Mesenchymal stem cell (in vitro differentiated cells and primary cell): ENCODE measurements at regions not wholly inside any gene's neighbourhood (a gene's known extent, or its start where the extent isn't known, plus 50 kb on each side); places are given as distances from the start of the nearest gene placed in this dataset.

Experiments used
- DNase-seq: peaks from one replicate; pipeline ENCODE4 v3.0.0-alpha.2; 2013
- H2AFZ ChIP-seq: one replicate; pipeline ENCODE4 v1.6.1; 2013; ENCODE audit warnings: low read depth, mild to moderate bottlenecking, control low read depth, inconsistent platforms, low read length, moderate library complexity
- H2AK5ac ChIP-seq: 2 replicates; pipeline ENCODE4 v1.6.1; 2013; ENCODE audit warnings: low read length, moderate library complexity, mild to moderate bottlenecking, inconsistent platforms; ENCODE audit not compliant: severe bottlenecking
- H2BK120ac ChIP-seq: one replicate; pipeline ENCODE4 v1.6.1; 2013; ENCODE audit warnings: low read depth, mild to moderate bottlenecking, inconsistent platforms, low read length, moderate library complexity
- H2BK12ac ChIP-seq, 2 experiments: one replicate each; pipeline ENCODE4 v1.6.1; 2013; ENCODE audit warnings: inconsistent platforms in 2 of 2, low read length in 2 of 2, mild to moderate bottlenecking in 2 of 2, moderate library complexity in 2 of 2, control low read depth in 1 of 2
- H2BK15ac ChIP-seq: one replicate; pipeline ENCODE4 v1.6.1; 2013; ENCODE audit warnings: mild to moderate bottlenecking, low read depth, inconsistent platforms; ENCODE audit not compliant: poor library complexity, severe bottlenecking
- H2BK5ac ChIP-seq: 2 replicates; pipeline ENCODE4 v1.6.1; 2013; ENCODE audit warnings: low read depth, mild to moderate bottlenecking, low read length, control low read depth, inconsistent platforms; ENCODE audit not compliant: poor library complexity, severe bottlenecking
- H3K14ac ChIP-seq, 2 experiments: one replicate each; pipeline ENCODE4 v1.6.1; 2013; ENCODE audit warnings: inconsistent platforms in 2 of 2, low read length in 2 of 2, control low read depth in 1 of 2, mild to moderate bottlenecking in 1 of 2, moderate library complexity in 1 of 2
- H3K18ac ChIP-seq, 2 experiments: one replicate each; pipeline ENCODE4 v1.6.1; 2013; ENCODE audit warnings: inconsistent platforms in 2 of 2, low read length in 2 of 2, control low read depth in 1 of 2, low read depth in 1 of 2, mild to moderate bottlenecking in 1 of 2
- H3K23ac ChIP-seq, 2 experiments: one replicate each; pipeline ENCODE4 v1.6.1; 2013; ENCODE audit warnings: inconsistent platforms in 2 of 2, low read length in 2 of 2, mild to moderate bottlenecking in 2 of 2, moderate library complexity in 2 of 2, control low read depth in 1 of 2
- H3K27ac ChIP-seq: 2 replicates; pipeline ENCODE4 v1.5.1; 2013; ENCODE audit warnings: mild to moderate bottlenecking, moderate library complexity, low read length, control low read depth, inconsistent platforms; ENCODE audit not compliant: poor library complexity, severe bottlenecking
- H3K27me3 ChIP-seq, 2 experiments: 2 replicates each; pipeline versions ENCODE4 v1.6.1 to v1.7.0; 2013; ENCODE audit warnings: low read length in 2 of 2, mild to moderate bottlenecking in 2 of 2, moderate library complexity in 2 of 2, control low read depth in 1 of 2, inconsistent platforms in 1 of 2; ENCODE audit not compliant: control insufficient read depth in 1 of 2, insufficient read depth in 1 of 2
- H3K36me3 ChIP-seq, 2 experiments: 2 replicates each; pipeline versions ENCODE4 v1.6.1 to v1.7.0; 2013; ENCODE audit warnings: low read length in 2 of 2, control low read depth in 1 of 2, inconsistent platforms in 1 of 2, low read depth in 1 of 2, mild to moderate bottlenecking in 1 of 2; ENCODE audit not compliant: insufficient read depth in 2 of 2, control insufficient read depth in 1 of 2
- H3K4ac ChIP-seq, 2 experiments: one replicate each; pipeline ENCODE4 v1.6.1; 2013; ENCODE audit warnings: inconsistent platforms in 2 of 2, low read length in 2 of 2, mild to moderate bottlenecking in 2 of 2, moderate library complexity in 2 of 2, control low read depth in 1 of 2, low read depth in 1 of 2
- H3K4me1 ChIP-seq: 2 replicates; pipeline ENCODE4 v1.6.1; 2013; ENCODE audit warnings: low read depth, low read length, control low read depth; ENCODE audit not compliant: control insufficient read depth, insufficient read depth
- H3K4me2 ChIP-seq: 2 replicates; pipeline ENCODE4 v1.6.1; 2013; ENCODE audit warnings: low read length, mild to moderate bottlenecking, inconsistent platforms; ENCODE audit not compliant: poor library complexity, severe bottlenecking
- H3K4me3 ChIP-seq, 2 experiments: 2 replicates each; pipeline versions ENCODE4 v1.5.1 to v1.7.0; 2013; ENCODE audit warnings: low read length in 2 of 2, mild to moderate bottlenecking in 2 of 2, control low read depth in 1 of 2, low read depth in 1 of 2; ENCODE audit not compliant: insufficient read depth in 1 of 2
- H3K79me1 ChIP-seq: replicated peaks from 2 replicates; pipeline ENCODE4 v1.6.1; 2013; ENCODE audit warnings: mild to moderate bottlenecking, control low read depth, low read length, inconsistent platforms; ENCODE audit not compliant: poor library complexity, severe bottlenecking
- H3K9ac ChIP-seq: 2 replicates; pipeline ENCODE4 v1.7.0; 2013; ENCODE audit warnings: mild to moderate bottlenecking, low read length, moderate library complexity
- H3K9me3 ChIP-seq: 2 replicates; pipeline ENCODE4 v1.7.0; 2013; ENCODE audit warnings: mild to moderate bottlenecking, low read length; ENCODE audit not compliant: control insufficient read depth
- H4K8ac ChIP-seq: one replicate; pipeline ENCODE4 v1.6.1; 2013; ENCODE audit warnings: inconsistent platforms, mild to moderate bottlenecking, low read length, moderate library complexity
- H4K91ac ChIP-seq: one replicate; pipeline ENCODE4 v1.6.1; 2013; ENCODE audit warnings: mild to moderate bottlenecking, low read length, inconsistent platforms
- WGBS: methylation state at CpG from one replicate; pipeline ENCODE4 v1.1.7; 2013; ENCODE audit warnings: mixed read lengths; 5-methylcytosine and 5-hydroxymethylcytosine counted together

DNA sequence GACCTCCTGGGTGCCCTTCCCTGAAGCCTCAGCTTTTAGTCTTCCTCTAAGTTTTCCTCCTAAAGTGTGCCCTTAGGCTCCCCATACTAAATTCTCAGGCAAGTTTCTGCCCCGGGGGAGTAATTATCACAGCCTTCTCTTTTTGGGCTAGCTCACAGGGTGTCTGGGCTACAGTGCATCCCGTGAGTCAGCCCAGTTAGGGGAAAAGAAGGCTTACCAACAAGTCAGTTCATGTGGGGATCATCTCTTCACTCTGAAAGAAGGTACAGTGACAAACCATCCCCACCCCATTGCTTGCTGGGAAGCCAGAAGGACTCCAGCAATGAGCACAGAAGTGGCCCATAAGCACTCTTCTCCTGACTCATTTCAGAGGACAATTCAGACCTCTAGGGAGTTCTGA lies 134.7 kb upstream of the FAM9C start:
- no peak overlapping the region for H3K4ac ChIP-seq
- no peaks in the 10 kb centered on the region for H3K79me1 ChIP-seq
- H3K27ac ChIP-seq: no peak overlapping the region
- no peaks in the 10 kb centered on the region for H3K9me3 ChIP-seq
- H3K9ac ChIP-seq: no peak overlapping the region
- H2BK15ac ChIP-seq: no peak overlapping the region
- no peaks in the 10 kb centered on the region for H3K36me3 ChIP-seq
- no peak overlapping the region for H3K23ac ChIP-seq
- no peak overlapping the region for H2BK12ac ChIP-seq
- WGBS: 94% methylated on average over 2 of the region's 2 CpGs
- H3K4me1 ChIP-seq: no peaks in the 10 kb centered on the region
- H3K27me3 ChIP-seq: peaks cover 0 to 3% of the 10 kb centered on the region in 2 experiments
- H3K18ac ChIP-seq: no peak overlapping the region
- H2BK120ac ChIP-seq: no peak overlapping the region
- H3K14ac ChIP-seq: no peak overlapping the region
- no peak overlapping the region for H2BK5ac ChIP-seq
- H2AFZ ChIP-seq: no peak overlapping the region
- H4K91ac ChIP-seq: no peak overlapping the region
- DNase-seq: no peak
- no peak overlapping the region for H3K4me3 ChIP-seq
- H2AK5ac ChIP-seq: no peak overlapping the region
- no peak overlapping the region for H4K8ac ChIP-seq
- no peak overlapping the region for H3K4me2 ChIP-seq

DNA sequence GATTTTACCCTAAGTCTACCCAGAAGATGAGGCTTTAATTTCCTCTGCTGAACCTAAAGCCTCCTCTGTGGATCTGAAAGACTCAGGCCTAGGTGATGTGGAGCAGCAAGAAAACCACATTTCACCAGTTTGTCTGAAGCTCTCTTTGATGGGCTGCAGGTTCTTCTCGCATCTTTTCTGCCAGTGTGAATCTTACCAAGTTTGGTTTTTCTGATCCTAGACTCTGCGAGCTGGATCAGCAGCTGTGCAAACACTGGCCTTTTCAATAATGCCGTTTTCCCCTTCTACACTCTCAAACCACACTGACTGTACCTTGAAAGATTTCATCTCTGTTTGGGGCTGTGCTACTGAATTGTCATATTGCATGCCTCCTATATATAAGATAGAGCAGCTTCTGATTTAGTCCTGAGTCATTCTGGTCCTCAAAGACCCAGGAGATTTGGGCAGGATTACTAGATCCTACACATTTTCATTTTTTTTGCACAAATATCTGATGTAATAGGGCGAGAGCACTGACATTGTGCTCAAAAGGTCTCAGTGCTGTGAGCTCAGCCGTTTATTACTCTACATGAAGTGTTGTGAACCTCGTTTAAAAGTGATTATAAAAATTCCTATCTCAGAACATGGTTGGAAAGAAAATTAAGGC lies 133.6 kb upstream of the FAM9C start:
- H3K27ac ChIP-seq: no peak overlapping the region
- H3K9me3 ChIP-seq: no peaks in the 10 kb centered on the region
- no peak overlapping the region for H3K4me3 ChIP-seq
- H3K27me3 ChIP-seq: peaks cover 0 to 8% of the 10 kb centered on the region in 2 experiments
- H3K9ac ChIP-seq: no peak overlapping the region
- no peak overlapping the region for H3K4me2 ChIP-seq
- no peaks in the 10 kb centered on the region for H3K4me1 ChIP-seq
- H3K18ac ChIP-seq: no peak overlapping the region
- no peak overlapping the region for H2BK120ac ChIP-seq
- no peak overlapping the region for H4K91ac ChIP-seq
- no peak overlapping the region for H2AFZ ChIP-seq
- WGBS: 79% methylated on average over 3 of the region's 6 CpGs
- H3K79me1 ChIP-seq: no peaks in the 10 kb centered on the region
- no peak overlapping the region for H3K4ac ChIP-seq
- no peak overlapping the region for H3K23ac ChIP-seq
- no peak overlapping the region for H2BK15ac ChIP-seq
- no peak overlapping the region for H2BK5ac ChIP-seq
- H3K14ac ChIP-seq: no peak overlapping the region
- no peak overlapping the region for H2BK12ac ChIP-seq
- H4K8ac ChIP-seq: no peak overlapping the region
- H2AK5ac ChIP-seq: no peak overlapping the region
- no peak for DNase-seq
- H3K36me3 ChIP-seq: no peaks in the 10 kb centered on the region

GRCh38 chrX:13175056-13175455 lies 130.6 kb upstream of the FAM9C start:
- no peak overlapping the region for H3K27ac ChIP-seq
- no CpG with 5 or more reads among the region's 2 CpGs for WGBS
- no peak overlapping the region for H4K91ac ChIP-seq
- H3K4ac ChIP-seq: no peak overlapping the region
- no peak overlapping the region for H3K4me3 ChIP-seq
- no peak overlapping the region for H2BK120ac ChIP-seq
- no peak overlapping the region for H2BK12ac ChIP-seq
- H3K79me1 ChIP-seq: no peaks in the 10 kb centered on the region
- no peak overlapping the region for H2AFZ ChIP-seq
- no peak overlapping the region for H4K8ac ChIP-seq
- no peaks in the 10 kb centered on the region for H3K36me3 ChIP-seq
- H2BK5ac ChIP-seq: no peak overlapping the region
- H2AK5ac ChIP-seq: no peak overlapping the region
- no peak for DNase-seq
- peaks cover 0 to 10% of the 10 kb centered on the region in 2 experiments for H3K27me3 ChIP-seq
- H3K9me3 ChIP-seq: no peaks in the 10 kb centered on the region
- no peak overlapping the region for H3K23ac ChIP-seq
- no peak overlapping the region for H3K14ac ChIP-seq
- H2BK15ac ChIP-seq: no peak overlapping the region
- no peak overlapping the region for H3K9ac ChIP-seq
- H3K18ac ChIP-seq: no peak overlapping the region
- no peaks in the 10 kb centered on the region for H3K4me1 ChIP-seq
- H3K4me2 ChIP-seq: no peak overlapping the region

GRCh38 chrX:13170966-13171558 lies 126.6 kb upstream of the FAM9C start:
- Histone ChIP-seq H3K4ac (no peak overlapping the region), H2AK5ac (no peak overlapping the region), H3K18ac (no peak overlapping the region), H3K4me3 (no peak overlapping the region), H3K9me3 (peaks cover 4% of the 10 kb centered on the region), H3K4me2 (no peak overlapping the region), H2BK12ac (no peak overlapping the region), H2BK15ac (no peak overlapping the region), H2BK120ac (no peak overlapping the region), H3K14ac (no peak overlapping the region), H3K27ac (no peak overlapping the region), H3K27me3 (peaks cover 0 to 7% of the 10 kb centered on the region in 2 experiments), H4K8ac (no peak overlapping the region), H4K91ac (no peak overlapping the region), H3K79me1 (no peaks in the 10 kb centered on the region), H2AFZ (no peak overlapping the region), H3K36me3 (no peaks in the 10 kb centered on the region), H2BK5ac (no peak overlapping the region), H3K9ac (no peak overlapping the region), H3K4me1 (no peaks in the 10 kb centered on the region), H3K23ac (no peak overlapping the region)
- 71% methylated on average over 1 of the region's 2 CpGs for WGBS
- DNase-seq: no peak
